ENCODE measurements at regions not wholly inside any gene's neighbourhood (a gene's known extent, or its start where the extent isn't known, plus 50 kb on each side); places are given as distances from the start of the nearest gene placed in this dataset.

GRCh38 chr10:105342606-105343005 lies 701.5 kb downstream of the SORCS3 start:
- no peak overlapping the region for H3K27ac ChIP-seq (ENCODE audit: low read depth, low read length)
- H3K4me2 ChIP-seq (ENCODE audit: insufficient read depth, low read length) = no peak overlapping the region
- no peaks in the 10 kb centered on the region for H3K79me2 ChIP-seq (ENCODE audit: insufficient read depth, low read length)
- no peak overlapping the region for H3K4me3 ChIP-seq (ENCODE audit: insufficient read depth, low read length)
- H3K27me3 ChIP-seq (ENCODE audit: insufficient read depth, low read length) = no peaks in the 10 kb centered on the region
- H3K9me3 ChIP-seq (ENCODE audit: low read depth, low read length) = peaks cover 2% of the 10 kb centered on the region
- no peaks in the 10 kb centered on the region for H3K36me3 ChIP-seq (ENCODE audit: insufficient read depth, low read length)
- no peak overlapping the region for H2AFZ ChIP-seq (ENCODE audit: low read length)
- no peak for DNase-seq (ENCODE audit: insufficient read length, low spot score, missing footprints)
- no peaks in the 10 kb centered on the region for H4K20me1 ChIP-seq (ENCODE audit: insufficient read depth, low read length)
- H3K4me1 ChIP-seq (ENCODE audit: insufficient read depth, low read length) = no peaks in the 10 kb centered on the region
- TF ChIP-seq, protein P1, sequence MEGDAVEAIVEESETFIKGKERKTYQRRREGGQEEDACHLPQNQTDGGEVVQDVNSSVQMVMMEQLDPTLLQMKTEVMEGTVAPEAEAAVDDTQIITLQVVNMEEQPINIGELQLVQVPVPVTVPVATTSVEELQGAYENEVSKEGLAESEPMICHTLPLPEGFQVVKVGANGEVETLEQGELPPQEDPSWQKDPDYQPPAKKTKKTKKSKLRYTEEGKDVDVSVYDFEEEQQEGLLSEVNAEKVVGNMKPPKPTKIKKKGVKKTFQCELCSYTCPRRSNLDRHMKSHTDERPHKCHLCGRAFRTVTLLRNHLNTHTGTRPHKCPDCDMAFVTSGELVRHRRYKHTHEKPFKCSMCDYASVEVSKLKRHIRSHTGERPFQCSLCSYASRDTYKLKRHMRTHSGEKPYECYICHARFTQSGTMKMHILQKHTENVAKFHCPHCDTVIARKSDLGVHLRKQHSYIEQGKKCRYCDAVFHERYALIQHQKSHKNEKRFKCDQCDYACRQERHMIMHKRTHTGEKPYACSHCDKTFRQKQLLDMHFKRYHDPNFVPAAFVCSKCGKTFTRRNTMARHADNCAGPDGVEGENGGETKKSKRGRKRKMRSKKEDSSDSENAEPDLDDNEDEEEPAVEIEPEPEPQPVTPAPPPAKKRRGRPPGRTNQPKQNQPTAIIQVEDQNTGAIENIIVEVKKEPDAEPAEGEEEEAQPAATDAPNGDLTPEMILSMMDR (IDR thresholded peaks at IDR 0.05; ENCODE audit: extremely low read depth, low read depth, low read length) = no peak

- H3K27ac ChIP-seq (ENCODE audit: low read depth, low read length) = no peak overlapping the region
- no peak overlapping the region for H3K4me3 ChIP-seq (ENCODE audit: insufficient read depth, low read length)
- no peak for DNase-seq (ENCODE audit: insufficient read length, low spot score, missing footprints)
- H4K20me1 ChIP-seq (ENCODE audit: insufficient read depth, low read length) = no peaks in the 10 kb centered on the region
- H3K4me1 ChIP-seq (ENCODE audit: insufficient read depth, low read length) = no peaks in the 10 kb centered on the region
- H3K36me3 ChIP-seq (ENCODE audit: insufficient read depth, low read length) = no peaks in the 10 kb centered on the region
- no peaks in the 10 kb centered on the region for H3K9me3 ChIP-seq (ENCODE audit: low read depth, low read length)
- H2AFZ ChIP-seq (ENCODE audit: low read length) = no peak overlapping the region
- no peaks in the 10 kb centered on the region for H3K79me2 ChIP-seq (ENCODE audit: insufficient read depth, low read length)
- no peaks in the 10 kb centered on the region for H3K27me3 ChIP-seq (ENCODE audit: insufficient read depth, low read length)
- H3K4me2 ChIP-seq (ENCODE audit: insufficient read depth, low read length) = no peak overlapping the region
- TF ChIP-seq, protein P1 (IDR thresholded peaks at IDR 0.05; ENCODE audit: extremely low read depth, low read depth, low read length) = no peak
These were observed 698.6 kb downstream of the SORCS3 start for GRCh38 chr10:105339669-105340068.

GRCh38 chr10:105328503-105329133 lies 687.5 kb downstream of the SORCS3 start:
- Histone ChIP-seq H3K27me3 (ENCODE audit: insufficient read depth, low read length) (no peaks in the 10 kb centered on the region), H3K79me2 (ENCODE audit: insufficient read depth, low read length) (no peaks in the 10 kb centered on the region), H3K4me1 (ENCODE audit: insufficient read depth, low read length) (no peaks in the 10 kb centered on the region), H3K27ac (ENCODE audit: low read depth, low read length) (no peak overlapping the region), H3K9me3 (ENCODE audit: low read depth, low read length) (peaks cover 2% of the 10 kb centered on the region), H3K4me2 (ENCODE audit: insufficient read depth, low read length) (no peak overlapping the region), H3K4me3 (ENCODE audit: insufficient read depth, low read length) (no peak overlapping the region), H2AFZ (ENCODE audit: low read length) (no peak overlapping the region), H4K20me1 (ENCODE audit: insufficient read depth, low read length) (no peaks in the 10 kb centered on the region), H3K36me3 (ENCODE audit: insufficient read depth, low read length) (no peaks in the 10 kb centered on the region)
- DNase-seq (ENCODE audit: insufficient read length, low spot score, missing footprints) = no peak
- TF ChIP-seq, protein P1 (IDR thresholded peaks at IDR 0.05; ENCODE audit: extremely low read depth, low read depth, low read length) = no peak

Small RNA genes in the stretch of these regions (small RNA-seq; reads per million reads assigned to genes)
- 0.30 reads per million for gene RNU6-463P
